Adrenal gland (tissue), 5 donors: ENCODE measurements at regions not wholly inside any gene's neighbourhood (a gene's known extent, or its start where the extent isn't known, plus 50 kb on each side); places are given as distances from the start of the nearest gene placed in this dataset.

Experiments
- POLR2A ChIP-seq, 2 donors: fragments of 450-650 bp; IDR thresholded peaks; one replicate each; pipeline ENCODE4 v1.6.1; 2017; ENCODE audit warnings: antibody characterized with exemption in 2 of 2, mild to moderate bottlenecking in 2 of 2, moderate library complexity in 1 of 2
- TF ChIP-seq, protein P1 (sequence below), 6 experiments: fragments of 450-650 bp in 4 of 6; fragments of 200-600 bp in 2 of 6; sonication (generic) in 1 of 6; IDR thresholded peaks; 1 replicate in 5 of 6; 2 replicates in 1 of 6; pipeline versions ENCODE4 v1.5.1 to v1.8.0; 2016 to 2021; ENCODE audit warnings: antibody characterized with exemption in 6 of 6, mild to moderate bottlenecking in 2 of 6, moderate library complexity in 1 of 6
- donor health status: DM: no; HTN: no; CAD: no.

DNA sequence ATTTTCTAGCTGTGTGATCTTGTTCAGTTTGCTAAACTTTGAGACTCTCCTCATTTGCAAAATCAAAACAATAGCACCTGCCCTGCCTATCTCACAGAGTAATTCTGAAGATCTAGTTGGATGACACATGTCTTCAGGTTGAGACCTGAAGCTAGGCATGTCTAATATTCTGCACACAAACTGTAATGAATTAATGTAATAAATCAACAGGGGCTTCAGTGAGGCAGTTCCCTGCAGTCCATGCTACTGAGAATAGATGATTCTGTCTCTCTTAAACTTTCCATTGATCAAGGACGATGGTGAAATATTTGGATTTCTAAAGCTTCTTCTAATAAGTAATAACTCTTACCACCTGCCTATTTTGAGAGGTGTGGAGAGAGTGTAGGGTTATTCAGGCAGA lies 268.1 kb upstream of the TMTC4 start:
- TF ChIP-seq, protein P1, sequence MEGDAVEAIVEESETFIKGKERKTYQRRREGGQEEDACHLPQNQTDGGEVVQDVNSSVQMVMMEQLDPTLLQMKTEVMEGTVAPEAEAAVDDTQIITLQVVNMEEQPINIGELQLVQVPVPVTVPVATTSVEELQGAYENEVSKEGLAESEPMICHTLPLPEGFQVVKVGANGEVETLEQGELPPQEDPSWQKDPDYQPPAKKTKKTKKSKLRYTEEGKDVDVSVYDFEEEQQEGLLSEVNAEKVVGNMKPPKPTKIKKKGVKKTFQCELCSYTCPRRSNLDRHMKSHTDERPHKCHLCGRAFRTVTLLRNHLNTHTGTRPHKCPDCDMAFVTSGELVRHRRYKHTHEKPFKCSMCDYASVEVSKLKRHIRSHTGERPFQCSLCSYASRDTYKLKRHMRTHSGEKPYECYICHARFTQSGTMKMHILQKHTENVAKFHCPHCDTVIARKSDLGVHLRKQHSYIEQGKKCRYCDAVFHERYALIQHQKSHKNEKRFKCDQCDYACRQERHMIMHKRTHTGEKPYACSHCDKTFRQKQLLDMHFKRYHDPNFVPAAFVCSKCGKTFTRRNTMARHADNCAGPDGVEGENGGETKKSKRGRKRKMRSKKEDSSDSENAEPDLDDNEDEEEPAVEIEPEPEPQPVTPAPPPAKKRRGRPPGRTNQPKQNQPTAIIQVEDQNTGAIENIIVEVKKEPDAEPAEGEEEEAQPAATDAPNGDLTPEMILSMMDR (IDR thresholded peaks at IDR 0.05), result no peak
- TF ChIP-seq POLR2A (IDR thresholded peaks at IDR 0.05), result no peak
